Bronchial epithelial cell (primary cell): ENCODE measurements at regions not wholly inside any gene's neighbourhood (a gene's known extent, or its start where the extent isn't known, plus 50 kb on each side); places are given as distances from the start of the nearest gene placed in this dataset.

Source experiments
- DNase-seq: peaks from one replicate; pipeline ENCODE4 v3.0.0-alpha.2; 2010; ENCODE audit warnings: low read depth
- FAIRE-seq: peaks from 2 replicates; lab custom pipeline; 2011; peaks lifted over from hg19 to GRCh38; lab: Jason Lieb, UNC
- H3K27me3 ChIP-seq: 2 replicates; pipeline ENCODE4 v1.5.1; 2011; ENCODE audit warnings: low read length; ENCODE audit not compliant: control insufficient read depth, insufficient read depth
- H3K36me3 ChIP-seq: 2 replicates; pipeline ENCODE4 v1.5.1; 2011; ENCODE audit warnings: low read length; ENCODE audit not compliant: control insufficient read depth, insufficient read depth
- H3K4me3 ChIP-seq: 2 replicates; pipeline ENCODE4 v1.5.1; 2011; ENCODE audit warnings: mild to moderate bottlenecking, low read depth, low read length, control low read depth
- CTCF ChIP-seq: IDR thresholded peaks from 2 replicates; pipeline ENCODE4 v1.5.1; 2011; ENCODE audit warnings: mild to moderate bottlenecking, moderate library complexity, low read length, control low read depth, inconsistent platforms; ENCODE audit not compliant: insufficient read depth, severe bottlenecking

GRCh38 chr16:50479771-50480170 is 68.4 kb upstream of the NKD1 start:
- no peak for DNase-seq
- H3K27me3 ChIP-seq = no peaks in the 10 kb centered on the region
- no peak for FAIRE-seq
- H3K36me3 ChIP-seq = no peaks in the 10 kb centered on the region
- H3K4me3 ChIP-seq = no peak overlapping the region
- TF ChIP-seq CTCF = no peak

- FAIRE-seq (no peak), DNase-seq (no peak)
- H3K36me3 ChIP-seq = no peaks in the 10 kb centered on the region
- TF ChIP-seq CTCF = no peak
- H3K27me3 ChIP-seq = no peaks in the 10 kb centered on the region
- no peak overlapping the region for H3K4me3 ChIP-seq
These were observed 69.4 kb upstream of the NKD1 start for GRCh38 chr16:50478773-50479149.

GRCh38 chr16:50478075-50478772 is 70.0 kb upstream of the NKD1 start:
- no peak for TF ChIP-seq CTCF
- FAIRE-seq = no peak
- no peak overlapping the region for H3K4me3 ChIP-seq
- no peak for DNase-seq
- H3K36me3 ChIP-seq = no peaks in the 10 kb centered on the region
- no peaks in the 10 kb centered on the region for H3K27me3 ChIP-seq

- FAIRE-seq (no peak), DNase-seq (no peak)
These were observed 71.5 kb upstream of the NKD1 start for GRCh38 chr16:50476486-50477255.

GRCh38 chr16:50475170-50475569 is 73.0 kb upstream of the NKD1 start:
- TF ChIP-seq CTCF = no peak
- Histone ChIP-seq H3K4me3 (no peak overlapping the region), H3K36me3 (no peaks in the 10 kb centered on the region), H3K27me3 (no peaks in the 10 kb centered on the region)
- DNase-seq (no peak), FAIRE-seq (no peak)

More at GRCh38 chr16:50476486-50477255, 71.5 kb upstream of the NKD1 start:
- no peaks in the 10 kb centered on the region for H3K36me3 ChIP-seq
- H3K27me3 ChIP-seq = no peaks in the 10 kb centered on the region
- no peak overlapping the region for H3K4me3 ChIP-seq
- TF ChIP-seq CTCF = no peak
